ENCODE measurements at regions not wholly inside any gene's neighbourhood (a gene's known extent, or its start where the extent isn't known, plus 50 kb on each side); places are given as distances from the start of the nearest gene placed in this dataset.

DNA sequence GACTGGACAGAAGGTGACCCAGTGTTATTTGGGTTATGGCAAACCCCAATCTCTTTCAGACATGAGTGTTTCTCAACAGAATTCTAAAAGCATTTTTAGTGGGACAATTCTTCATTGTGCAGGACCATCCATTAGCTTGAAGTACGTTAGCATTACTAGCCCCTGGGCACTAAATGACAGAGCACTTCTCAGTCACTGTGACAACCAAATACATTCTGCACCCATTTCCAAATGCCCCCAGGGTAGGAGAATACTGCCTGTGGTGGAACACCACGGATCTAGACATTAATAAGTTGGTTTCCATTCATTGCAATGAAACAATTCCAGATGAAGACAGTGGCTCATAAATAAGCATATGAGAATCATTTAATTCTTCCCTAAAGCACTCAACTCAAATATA lies 102.4 kb upstream of the FRMD4A start:
- no peak overlapping the region for H3K4me3 ChIP-seq (ENCODE audit: low read depth in 1 of 3, low read length in 3 of 3)
- no peak for DNase-seq (ENCODE audit: low spot score)
- no peak overlapping the region for H3K27ac ChIP-seq (ENCODE audit: low read depth in 1 of 2, low read length in 2 of 2)
- no peaks in the 10 kb centered on the region for H3K4me1 ChIP-seq (ENCODE audit: control insufficient read depth in 4 of 4, insufficient read depth in 4 of 4, low read length in 3 of 4)
- no peaks in the 10 kb centered on the region for H3K36me3 ChIP-seq (ENCODE audit: control insufficient read depth in 4 of 4, insufficient read depth in 3 of 4, low read depth in 1 of 4, low read length in 3 of 4)
- peaks cover 0 to 8% (median 0%) of the 10 kb centered on the region in 4 donors for H3K27me3 ChIP-seq (ENCODE audit: control insufficient read depth in 4 of 4, insufficient read depth in 4 of 4, low read length in 3 of 4)
- H3K9ac ChIP-seq (ENCODE audit: low read depth in 1 of 2, low read length in 2 of 2), result no peak overlapping the region
- no peaks in the 10 kb centered on the region for H3K9me3 ChIP-seq (ENCODE audit: control insufficient read depth in 4 of 4, low read length in 3 of 4)
- TF ChIP-seq EGR1 (IDR thresholded peaks at IDR 0.05; ENCODE audit: low read depth in 2 of 2), result no peak
- no peak for TF ChIP-seq SP1 (IDR thresholded peaks at IDR 0.05)
- no peak for TF ChIP-seq FOXA1 (IDR thresholded peaks at IDR 0.05)
- no peak for TF ChIP-seq JUND (IDR thresholded peaks at IDR 0.05)
- no peak for TF ChIP-seq HNF4A (conservative IDR thresholded peaks at IDR 0.05)
- no peak for TF ChIP-seq HNF4G (IDR thresholded peaks at IDR 0.05)
- no peak for TF ChIP-seq MAX (IDR thresholded peaks at IDR 0.05)
- TF ChIP-seq FOXA2 (IDR thresholded peaks at IDR 0.05), result no peak
- no peak for TF ChIP-seq TAF1 (conservative IDR thresholded peaks at IDR 0.05)
- no peak for TF ChIP-seq GABPA (IDR thresholded peaks at IDR 0.05 in 1 of 2, conservative IDR thresholded peaks at IDR 0.05 in 1 of 2)
- WGBS, result 75% methylated on average over 2 of the region's 2 CpGs

GRCh38 chr10:14431868-14432267 lies 101.1 kb upstream of the FRMD4A start:
- TF ChIP-seq, protein P1, sequence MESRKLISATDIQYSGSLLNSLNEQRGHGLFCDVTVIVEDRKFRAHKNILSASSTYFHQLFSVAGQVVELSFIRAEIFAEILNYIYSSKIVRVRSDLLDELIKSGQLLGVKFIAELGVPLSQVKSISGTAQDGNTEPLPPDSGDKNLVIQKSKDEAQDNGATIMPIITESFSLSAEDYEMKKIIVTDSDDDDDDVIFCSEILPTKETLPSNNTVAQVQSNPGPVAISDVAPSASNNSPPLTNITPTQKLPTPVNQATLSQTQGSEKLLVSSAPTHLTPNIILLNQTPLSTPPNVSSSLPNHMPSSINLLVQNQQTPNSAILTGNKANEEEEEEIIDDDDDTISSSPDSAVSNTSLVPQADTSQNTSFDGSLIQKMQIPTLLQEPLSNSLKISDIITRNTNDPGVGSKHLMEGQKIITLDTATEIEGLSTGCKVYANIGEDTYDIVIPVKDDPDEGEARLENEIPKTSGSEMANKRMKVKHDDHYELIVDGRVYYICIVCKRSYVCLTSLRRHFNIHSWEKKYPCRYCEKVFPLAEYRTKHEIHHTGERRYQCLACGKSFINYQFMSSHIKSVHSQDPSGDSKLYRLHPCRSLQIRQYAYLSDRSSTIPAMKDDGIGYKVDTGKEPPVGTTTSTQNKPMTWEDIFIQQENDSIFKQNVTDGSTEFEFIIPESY (IDR thresholded peaks at IDR 0.05), result no peak
- no peak for TF ChIP-seq CTCF (IDR thresholded peaks at IDR 0.05; ENCODE audit: low read depth, low read length, missing input control)
- TF ChIP-seq, protein P2, sequence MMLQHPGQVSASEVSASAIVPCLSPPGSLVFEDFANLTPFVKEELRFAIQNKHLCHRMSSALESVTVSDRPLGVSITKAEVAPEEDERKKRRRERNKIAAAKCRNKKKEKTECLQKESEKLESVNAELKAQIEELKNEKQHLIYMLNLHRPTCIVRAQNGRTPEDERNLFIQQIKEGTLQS (IDR thresholded peaks at IDR 0.05), result no peak
- TF ChIP-seq REST (IDR thresholded peaks at IDR 0.05), result no peak
- no peak for TF ChIP-seq GABPA (IDR thresholded peaks at IDR 0.05 in 1 of 2, conservative IDR thresholded peaks at IDR 0.05 in 1 of 2)
- TF ChIP-seq HNF4G (IDR thresholded peaks at IDR 0.05), result no peak
- no peak for TF ChIP-seq MAX (IDR thresholded peaks at IDR 0.05)
- no peak for TF ChIP-seq RXRA (IDR thresholded peaks at IDR 0.05)
- no peak for TF ChIP-seq HNF4A (conservative IDR thresholded peaks at IDR 0.05)
- TF ChIP-seq RAD21 (IDR thresholded peaks at IDR 0.05), result no peak
- TF ChIP-seq NR2F2 (IDR thresholded peaks at IDR 0.05), result no peak
- TF ChIP-seq EGR1 (IDR thresholded peaks at IDR 0.05; ENCODE audit: low read depth in 2 of 2), result no peak
- TF ChIP-seq YY1 (IDR thresholded peaks at IDR 0.05), result no peak
- no peak for TF ChIP-seq JUND (IDR thresholded peaks at IDR 0.05)
- no peak for TF ChIP-seq SP1 (IDR thresholded peaks at IDR 0.05)
- TF ChIP-seq FOXA1 (IDR thresholded peaks at IDR 0.05), result no peak
- TF ChIP-seq TAF1 (conservative IDR thresholded peaks at IDR 0.05), result no peak
- no peak overlapping the region for H3K27ac ChIP-seq (ENCODE audit: low read depth in 1 of 2, low read length in 2 of 2)
- peaks cover 0 to 8% (median 0%) of the 10 kb centered on the region in 4 donors for H3K27me3 ChIP-seq (ENCODE audit: control insufficient read depth in 4 of 4, insufficient read depth in 4 of 4, low read length in 3 of 4)
- DNase-seq (ENCODE audit: low spot score), result no peak
- H3K9me3 ChIP-seq (ENCODE audit: control insufficient read depth in 4 of 4, low read length in 3 of 4), result peaks cover 0 to 4% (median 0%) of the 10 kb centered on the region in 4 donors
- no peak overlapping the region for H3K4me3 ChIP-seq (ENCODE audit: low read depth in 1 of 3, low read length in 3 of 3)
- H3K36me3 ChIP-seq (ENCODE audit: control insufficient read depth in 4 of 4, insufficient read depth in 3 of 4, low read depth in 1 of 4, low read length in 3 of 4), result no peaks in the 10 kb centered on the region
- no peak overlapping the region for H3K9ac ChIP-seq (ENCODE audit: low read depth in 1 of 2, low read length in 2 of 2)
- 82% methylated on average over 4 of the region's 4 CpGs for WGBS
- no peaks in the 10 kb centered on the region for H3K4me1 ChIP-seq (ENCODE audit: control insufficient read depth in 4 of 4, insufficient read depth in 4 of 4, low read length in 3 of 4)
